GM21390 (cell line): ENCODE measurements at regions not wholly inside any gene's neighbourhood (a gene's known extent, or its start where the extent isn't known, plus 50 kb on each side); places are given as distances from the start of the nearest gene placed in this dataset.

Experiments used
- ATAC-seq: cut with Tn5 transposase; IDR thresholded peaks from one replicate; pipeline ENCODE4 v1.9.1; 2021; ENCODE audit not compliant: unreplicated experiment

DNA sequence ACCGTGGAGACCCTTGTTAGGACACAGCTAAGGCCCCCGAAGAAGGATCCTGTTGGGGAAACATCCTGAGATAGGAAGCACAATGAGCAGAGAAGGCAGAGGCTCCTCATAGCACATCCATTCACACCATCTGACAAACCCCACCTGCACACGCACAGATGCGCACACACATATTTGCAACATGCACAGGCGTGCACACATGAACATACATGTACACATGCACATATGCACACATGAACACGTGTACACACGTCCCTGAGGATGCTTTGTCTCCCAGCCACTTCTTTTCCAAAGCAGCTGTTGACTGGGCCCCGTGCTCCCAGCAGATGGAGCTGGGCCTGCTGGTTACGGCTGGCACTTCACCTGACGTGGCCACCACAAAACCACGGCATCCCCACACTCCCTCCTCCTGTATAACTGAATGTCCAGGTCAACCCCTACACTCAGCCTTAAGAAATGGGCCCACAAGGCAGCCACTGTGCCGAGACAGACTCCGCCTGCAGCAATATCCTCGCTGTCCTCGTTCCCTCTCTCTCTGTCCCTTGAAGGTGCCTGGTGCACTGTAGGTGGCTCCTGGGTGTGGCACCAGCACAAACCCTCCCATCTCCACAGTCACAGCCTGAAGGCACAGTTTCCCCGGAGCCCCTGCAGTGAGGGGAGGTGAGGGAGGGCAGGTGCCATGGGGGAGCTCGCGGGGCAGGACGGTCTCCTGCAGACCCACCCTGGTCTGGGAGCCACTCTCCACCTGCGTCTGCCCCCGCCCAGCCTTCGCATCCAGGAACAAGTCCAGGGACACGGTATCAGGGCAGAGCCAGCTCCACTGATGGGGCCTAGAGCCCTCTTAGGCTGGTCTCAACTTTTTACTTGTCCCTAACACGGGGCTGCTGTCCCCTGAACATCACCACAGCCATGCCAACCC is 183.0 kb downstream of the RBFOX3 start:
- no peak for ATAC-seq

DNA sequence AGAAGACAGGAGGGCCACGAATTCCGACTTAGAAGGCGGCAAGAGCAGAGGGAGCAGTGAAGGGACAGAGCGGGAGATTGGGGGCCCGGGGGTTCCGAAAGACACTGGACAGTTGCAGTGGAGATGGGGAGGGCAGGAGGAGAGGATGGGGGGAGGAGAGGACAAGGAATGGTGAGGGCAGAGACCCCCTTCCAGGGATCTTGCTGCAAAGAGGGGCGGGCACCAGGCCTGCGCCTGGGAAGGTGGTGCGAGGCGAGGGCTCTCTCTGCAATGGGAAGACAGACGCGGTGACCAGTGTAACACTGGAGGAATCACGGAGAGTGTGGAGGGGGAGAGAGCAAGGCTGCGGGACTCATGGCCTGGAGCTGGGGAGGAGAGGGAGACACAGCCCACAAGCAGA is 185.2 kb downstream of the RBFOX3 start:
- no peak for ATAC-seq

DNA sequence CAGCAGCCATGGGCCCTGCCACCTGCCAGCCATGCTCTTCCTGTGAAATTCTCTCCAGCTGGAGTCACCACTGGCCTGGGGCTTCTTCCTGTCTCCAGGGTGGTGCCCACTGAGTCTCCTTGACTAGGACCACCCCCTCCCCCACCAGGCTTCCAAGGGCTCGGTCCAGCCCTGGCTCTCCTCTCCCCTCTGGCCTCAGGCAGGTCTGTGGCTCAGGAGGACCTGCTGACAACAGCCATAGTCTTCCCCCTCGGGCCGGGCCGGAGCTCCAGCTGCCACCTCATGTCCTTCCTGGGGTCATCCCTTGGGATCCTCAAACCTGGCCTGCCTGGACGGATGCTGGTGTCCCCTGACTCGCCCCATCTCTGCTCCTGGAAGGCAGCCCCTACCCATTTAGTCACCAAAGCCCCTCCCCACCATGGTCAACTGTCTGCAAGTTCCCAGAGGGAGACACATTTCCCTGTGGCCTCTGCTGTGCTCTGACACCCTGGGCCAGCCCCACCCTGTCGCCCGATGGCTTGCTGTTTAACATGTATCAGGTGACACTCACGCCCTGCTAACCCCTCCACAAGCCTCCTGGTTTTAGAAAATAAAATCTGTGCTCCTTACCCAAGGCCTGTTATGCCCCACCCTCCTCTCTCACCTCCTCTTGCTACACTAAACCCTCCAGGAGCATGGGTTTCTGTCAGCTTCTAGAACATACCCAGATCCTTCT is 186.2 kb downstream of the RBFOX3 start:
- no peak for ATAC-seq

DNA sequence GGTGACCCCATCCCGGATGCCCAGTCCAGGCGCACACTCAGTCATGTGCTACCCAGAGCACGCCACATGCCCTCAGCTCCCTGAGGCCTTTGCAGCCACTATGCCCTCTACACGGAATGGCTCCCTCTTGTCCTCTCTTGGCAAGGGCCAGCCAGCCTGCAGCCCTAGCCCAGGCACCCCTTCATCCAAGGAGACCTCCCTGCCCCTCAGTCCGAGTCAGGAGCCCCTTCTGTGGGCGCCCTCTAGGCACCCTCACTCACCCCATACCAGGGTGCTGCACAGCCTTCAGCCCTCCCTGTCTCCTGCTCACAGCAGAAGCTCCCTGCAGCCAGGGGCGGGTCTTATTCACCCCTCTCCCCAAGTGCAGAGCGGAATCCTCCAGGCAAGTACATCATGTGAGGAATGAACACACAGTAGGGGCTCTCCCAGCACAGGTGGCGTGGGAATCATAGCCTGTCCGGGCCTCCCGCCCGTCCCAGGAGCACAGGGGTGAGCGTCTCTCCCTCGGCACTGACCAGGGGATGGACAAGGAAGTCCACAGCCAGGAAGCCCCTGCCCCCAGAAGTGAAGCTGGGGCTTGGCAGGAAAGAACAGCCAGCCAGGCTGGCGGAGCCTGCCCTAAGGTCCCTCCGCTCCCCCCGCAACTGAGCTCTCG is 186.9 kb downstream of the RBFOX3 start:
- ATAC-seq: no peak

DNA sequence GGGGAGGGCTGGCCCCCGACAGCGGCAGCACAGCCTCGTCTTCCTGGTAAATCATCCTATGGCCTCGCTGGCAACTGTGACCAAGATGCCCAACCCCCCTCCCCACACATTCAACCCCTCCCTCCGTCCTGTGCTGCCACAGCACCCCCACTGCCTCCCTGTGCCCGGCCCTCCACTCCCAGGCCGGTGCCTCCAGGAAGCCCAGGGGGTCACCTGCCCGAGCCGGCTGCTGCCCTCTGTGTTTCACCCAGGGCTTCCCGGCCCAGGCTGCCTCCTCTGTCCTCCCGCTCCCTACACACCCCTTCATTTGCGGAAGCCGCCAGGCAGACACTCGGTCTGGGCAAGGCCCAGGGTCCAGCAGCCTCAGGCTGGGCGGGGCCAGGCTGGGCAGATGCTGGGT is 188.6 kb downstream of the RBFOX3 start:
- no peak for ATAC-seq

DNA sequence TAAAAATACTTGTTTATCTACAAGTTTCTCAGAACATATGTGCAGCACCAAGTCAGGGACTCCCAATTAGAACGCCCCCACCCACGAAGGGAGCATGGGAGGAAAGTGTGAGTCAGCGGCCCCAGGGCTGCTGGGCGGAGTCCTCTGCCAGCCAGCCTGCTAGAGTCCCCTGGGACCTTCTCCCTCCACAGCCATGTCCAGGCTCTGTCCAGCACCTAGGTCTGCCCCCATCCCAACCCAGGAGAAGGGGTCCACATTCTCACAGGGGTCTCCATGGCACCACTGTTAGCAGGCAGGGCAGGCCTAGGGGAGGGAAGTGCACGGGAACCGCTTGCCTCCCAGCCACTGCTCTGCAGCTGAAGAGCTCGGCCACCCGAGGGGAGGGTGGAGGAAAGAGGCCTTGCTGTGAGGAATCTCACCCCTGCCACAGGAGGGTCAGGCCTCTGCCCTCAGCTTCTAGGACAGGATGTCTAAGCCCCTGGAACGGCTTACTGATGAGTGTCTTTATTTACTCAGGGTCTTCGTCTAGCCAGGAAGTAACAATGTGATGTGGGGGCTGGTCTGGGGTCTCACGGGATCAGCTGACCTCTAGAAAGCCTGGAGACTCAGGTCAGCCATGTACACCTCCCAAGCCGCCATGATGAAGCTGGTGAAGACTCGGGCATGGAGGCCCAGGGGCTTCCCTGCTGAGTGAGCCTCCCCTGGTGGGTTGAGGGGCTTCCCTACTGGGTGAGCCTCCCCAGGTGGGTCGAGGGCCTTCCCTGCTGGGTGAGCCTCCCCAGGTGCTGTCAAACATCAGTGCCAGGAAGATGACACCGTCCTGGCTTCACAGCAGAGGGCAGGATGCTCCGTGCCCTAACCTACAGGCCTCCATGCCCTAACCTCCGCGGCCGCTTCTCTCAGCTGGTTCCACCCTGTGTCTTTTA is 190.3 kb downstream of the RBFOX3 start:
- no peak for ATAC-seq

DNA sequence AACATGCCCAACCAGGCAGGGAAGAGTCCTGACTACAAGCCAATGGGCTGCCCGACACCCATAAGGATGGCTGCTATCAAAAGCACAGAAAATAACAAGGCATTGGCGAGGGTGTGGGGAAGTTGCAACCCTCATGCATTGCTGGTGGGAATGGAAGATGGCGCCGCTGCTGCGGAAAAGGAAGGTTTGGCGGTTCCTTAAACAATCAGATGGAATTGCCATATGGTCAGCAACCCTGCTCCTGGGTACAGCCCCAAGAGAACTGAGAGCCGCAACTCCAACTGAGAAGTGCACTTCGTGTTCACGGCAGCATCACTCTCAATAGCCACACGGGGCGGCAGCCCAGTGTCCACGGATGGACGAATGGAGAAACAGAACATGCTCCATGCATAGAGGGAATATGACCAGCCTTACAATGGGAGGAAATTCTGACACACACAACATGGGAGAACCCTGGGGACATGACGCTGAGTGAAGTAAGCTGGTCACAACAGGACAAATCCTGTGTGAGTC is 193.3 kb downstream of the RBFOX3 start:
- no peak for ATAC-seq

DNA sequence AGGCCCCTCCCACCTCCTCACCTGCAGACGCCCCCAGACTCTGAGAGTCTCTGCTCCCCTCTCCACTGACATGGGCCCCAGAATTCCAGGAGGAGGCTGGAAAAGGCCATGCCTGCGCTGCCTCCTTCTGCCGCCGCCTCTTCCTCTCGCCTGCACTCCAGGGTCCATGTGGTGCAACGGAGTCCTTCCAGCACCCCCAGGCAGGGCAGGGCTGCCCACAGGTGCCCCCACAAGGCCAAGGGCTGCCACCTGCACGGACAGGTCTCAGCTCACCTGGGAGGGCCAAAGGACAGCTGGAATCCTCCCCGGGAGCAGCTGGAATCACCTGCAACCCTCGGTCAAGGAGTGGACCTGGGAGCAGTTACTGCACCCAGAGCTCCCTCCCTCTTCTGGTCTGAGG is 194.9 kb downstream of the RBFOX3 start:
- no peak for ATAC-seq

DNA sequence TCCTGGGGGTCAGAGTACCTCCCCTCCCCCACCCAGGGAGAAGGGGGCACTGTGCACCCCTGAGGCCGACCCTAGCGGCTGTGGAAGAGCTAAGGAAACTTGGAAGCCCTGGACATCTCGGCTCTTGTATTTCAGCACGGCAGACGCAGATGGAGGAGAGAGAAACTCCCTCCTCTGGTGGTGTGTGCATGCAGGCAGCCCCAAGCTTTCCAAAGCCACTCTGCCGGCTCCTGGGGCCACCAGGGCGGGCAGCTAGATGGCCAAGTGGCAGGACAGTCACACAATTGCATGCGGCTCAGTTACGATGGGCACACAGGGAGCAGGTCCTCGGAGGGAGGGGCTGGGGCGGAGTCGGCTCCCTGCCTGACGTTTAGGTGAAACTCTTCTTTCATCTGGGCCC is 195.5 kb downstream of the RBFOX3 start:
- no peak for ATAC-seq

DNA sequence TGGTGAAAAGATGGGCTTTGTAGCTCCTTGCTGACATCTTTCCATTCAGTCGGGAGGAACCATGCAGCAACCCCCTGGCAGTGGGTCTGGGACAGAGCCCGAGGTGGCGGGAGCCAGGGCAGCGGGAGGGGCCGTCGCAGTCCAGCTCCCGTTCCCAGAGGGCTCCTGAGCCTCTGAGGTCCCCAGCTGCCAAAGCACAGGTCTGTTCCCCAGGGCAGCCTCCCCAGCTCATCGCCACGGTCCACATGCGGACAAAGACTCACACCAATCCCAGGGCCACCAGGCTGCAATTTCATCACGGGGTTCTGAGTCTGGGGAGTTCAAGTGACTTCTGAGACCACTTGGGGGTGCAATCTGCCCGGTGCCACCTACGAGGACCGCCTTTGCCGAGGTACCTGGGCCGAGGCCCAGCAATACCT is 196.0 kb downstream of the RBFOX3 start:
- ATAC-seq: no peak

DNA sequence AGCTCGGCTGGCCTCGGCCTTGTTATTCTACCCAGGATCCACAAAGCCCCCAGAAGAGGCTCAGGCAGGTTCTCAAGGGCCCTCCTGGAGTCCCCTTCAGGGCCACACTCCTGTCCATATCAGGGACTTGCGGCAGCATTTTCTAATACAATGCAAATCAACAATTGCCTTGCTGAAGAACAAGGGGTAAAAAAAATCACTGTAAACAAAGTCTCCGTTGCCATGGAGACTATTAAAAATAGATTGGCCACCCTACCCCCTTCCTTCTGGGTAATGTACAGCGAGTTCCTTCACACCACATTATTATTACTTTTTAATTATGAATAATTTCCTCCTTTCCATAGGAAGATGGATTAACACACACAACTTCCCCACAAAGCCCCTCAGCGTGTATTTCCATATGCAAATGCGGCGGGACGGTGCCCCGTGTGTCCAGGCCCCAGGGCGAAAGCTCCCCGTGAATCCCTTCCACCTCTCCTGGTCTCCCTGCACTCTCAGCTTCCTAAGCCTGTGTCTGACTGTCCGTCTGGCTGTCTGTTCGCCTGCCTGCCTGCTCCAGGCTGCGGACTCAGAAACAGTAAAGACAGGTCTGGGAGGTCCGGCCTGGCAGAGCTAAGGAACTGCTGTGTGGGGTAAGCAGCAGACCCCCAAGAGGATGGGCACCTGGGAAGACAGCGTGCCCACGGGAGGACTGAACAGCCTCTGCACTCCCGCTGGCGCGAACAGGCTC is 196.6 kb downstream of the RBFOX3 start:
- ATAC-seq: no peak

DNA sequence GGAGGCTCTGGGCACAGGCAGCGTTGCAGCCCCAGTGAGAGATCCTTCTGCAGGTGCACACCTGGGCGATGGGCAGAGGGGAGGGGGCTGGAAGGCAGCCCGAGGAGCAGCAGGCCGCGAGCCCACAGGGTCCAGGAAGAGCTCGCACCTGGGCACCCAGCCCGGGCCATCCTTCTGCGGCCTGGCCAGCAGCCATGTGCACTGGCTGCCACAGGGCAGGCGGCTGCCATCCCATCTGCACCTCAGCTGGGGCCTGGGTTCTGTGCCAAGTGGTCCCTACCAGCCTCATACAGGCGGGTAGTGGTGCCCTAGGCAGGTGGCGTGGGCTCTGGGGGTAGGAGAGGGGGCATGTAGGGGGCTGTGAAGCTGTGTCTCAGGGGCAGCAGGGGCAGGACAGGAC is 197.2 kb downstream of the RBFOX3 start:
- no peak for ATAC-seq

DNA sequence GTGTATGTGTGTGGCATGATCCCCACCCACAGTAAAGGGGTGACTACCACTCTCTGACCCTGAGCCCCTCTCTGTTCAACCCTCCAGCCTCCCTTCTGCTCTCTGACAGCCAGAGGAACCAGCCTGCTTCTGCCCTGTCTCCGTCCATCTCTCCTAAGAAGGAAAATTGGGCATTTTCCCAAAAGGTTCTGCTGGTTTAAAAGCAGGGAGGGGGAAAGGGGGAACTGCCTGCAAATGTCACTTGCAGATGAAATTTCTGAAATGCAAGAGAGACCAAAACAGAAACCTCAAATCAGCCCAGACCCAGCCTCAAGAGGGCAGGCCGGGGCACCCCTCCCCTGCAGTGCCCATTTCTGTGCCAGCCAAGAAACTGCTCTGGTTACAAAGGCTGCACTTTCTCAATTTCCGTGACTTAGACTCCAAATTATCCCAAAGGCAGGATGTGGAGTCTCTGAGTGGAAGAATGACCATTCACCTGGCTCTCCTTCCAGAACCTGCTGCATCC is 197.9 kb downstream of the RBFOX3 start:
- no peak for ATAC-seq

DNA sequence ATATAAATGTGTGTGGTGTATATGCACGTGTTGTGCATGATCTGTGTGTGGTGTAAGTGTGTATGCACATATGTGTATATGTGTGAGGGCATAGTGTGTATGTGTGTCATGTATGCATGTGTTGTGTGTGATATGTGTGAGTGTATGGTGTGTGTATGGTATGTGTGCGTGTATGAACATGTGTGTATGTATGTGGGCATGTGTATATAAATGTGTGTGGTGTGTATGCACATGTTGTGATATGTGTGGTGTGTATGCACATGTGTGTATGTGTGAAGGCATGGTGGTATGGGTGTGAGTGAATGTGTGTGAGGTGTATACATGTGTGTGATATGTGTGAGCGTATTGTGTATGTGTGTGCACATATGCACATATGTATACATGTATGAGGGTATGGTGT is 198.7 kb downstream of the RBFOX3 start:
- no peak for ATAC-seq

DNA sequence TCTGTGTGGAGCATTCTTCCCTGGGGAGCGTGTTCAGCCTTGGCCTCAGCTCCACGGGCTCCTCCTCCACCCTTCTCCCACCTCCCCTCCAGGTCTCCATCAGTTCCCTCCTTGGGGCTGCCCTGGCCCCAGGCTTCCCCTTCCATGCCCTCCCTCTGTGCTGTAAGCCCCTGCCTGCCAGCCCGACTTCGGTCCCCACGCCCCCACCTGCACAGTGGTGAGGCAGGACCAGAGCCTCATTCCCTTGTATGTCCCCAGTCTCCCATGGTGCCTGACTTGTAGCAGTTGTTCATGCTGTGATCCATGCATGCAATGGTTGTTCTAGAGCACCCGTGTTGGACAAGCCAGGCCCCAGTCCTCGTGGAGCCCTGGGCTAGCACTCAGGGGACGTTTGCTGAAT is 199.4 kb downstream of the RBFOX3 start:
- no peak for ATAC-seq

DNA sequence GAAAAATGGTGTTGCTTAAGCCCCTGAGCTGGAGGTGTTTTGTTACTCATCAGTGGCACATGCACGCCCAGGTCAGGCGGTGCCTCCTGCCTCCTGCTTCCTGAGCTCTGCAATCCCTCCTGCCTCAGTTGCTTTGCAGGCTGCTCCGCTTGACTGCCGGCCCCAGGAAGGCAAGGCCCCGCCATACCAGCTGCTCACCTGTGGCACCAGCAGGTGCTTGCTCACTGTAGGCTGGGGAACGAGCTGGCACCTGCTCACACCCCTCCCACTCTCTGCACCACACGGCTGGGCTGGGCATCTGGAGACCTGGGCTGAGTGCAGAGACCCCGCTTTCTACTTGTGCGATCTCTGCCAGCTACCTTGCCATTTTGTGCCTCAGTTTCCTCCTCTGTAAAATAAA is 200.2 kb downstream of the RBFOX3 start:
- ATAC-seq: no peak

DNA sequence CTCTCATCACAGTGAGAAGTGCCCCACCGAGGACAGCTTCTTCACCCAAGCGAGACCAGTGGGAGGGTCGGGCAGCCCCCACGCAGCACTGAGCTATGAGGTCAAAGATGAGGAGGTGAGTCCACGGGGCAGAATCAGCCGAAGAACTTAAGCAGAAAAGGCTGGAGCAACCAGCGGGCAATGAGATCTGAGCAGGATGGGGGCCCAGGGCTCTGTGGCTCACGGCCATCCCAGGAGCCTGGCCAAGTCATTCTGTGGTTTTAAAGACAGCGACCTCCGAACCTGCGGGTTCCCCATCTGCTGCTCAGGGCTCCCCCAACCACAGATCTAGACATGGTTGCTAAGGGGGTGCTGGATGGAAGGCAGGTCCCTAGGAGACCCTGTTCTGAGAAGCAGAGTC is 202.6 kb downstream of the RBFOX3 start:
- ATAC-seq: no peak

DNA sequence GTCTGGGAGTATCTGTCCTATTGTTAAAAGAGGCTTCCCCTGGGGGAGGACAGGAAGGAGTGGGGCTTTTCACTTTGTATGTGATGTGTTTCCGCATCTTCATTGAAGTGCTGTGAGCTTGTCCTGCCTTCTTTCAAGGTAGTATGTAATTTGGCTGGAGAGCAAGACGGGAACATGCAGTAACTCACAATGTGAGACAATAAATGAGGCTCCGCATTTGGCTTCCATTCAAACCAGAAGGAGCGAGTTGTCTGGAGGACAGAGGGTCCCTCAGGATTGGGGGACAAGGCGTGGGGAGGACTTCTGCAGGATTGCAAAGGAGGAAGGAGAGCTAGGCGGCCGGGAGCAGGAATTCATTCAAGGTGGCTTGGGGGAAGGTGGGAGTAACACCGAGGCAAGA is 203.5 kb downstream of the RBFOX3 start:
- ATAC-seq: no peak

DNA sequence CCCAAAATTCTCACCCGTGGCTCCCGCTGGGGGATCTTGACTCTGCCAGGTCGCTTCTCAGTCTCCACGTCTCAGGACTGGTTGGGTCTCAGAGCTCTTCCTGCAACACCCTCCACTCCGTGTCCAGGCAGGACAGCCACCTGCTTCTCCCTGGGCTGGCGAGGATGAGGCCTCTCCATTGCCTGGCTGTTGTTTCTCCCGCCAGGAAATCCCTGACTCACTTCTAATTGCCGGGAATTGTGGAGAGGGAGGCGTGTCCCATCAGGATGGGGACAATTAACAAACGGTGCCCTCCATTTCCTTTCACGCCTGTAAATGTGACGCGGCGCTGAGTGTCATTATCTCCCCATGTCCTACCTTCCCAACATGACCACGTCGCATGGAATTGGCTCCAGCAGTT is 204.5 kb downstream of the RBFOX3 start:
- no peak for ATAC-seq

DNA sequence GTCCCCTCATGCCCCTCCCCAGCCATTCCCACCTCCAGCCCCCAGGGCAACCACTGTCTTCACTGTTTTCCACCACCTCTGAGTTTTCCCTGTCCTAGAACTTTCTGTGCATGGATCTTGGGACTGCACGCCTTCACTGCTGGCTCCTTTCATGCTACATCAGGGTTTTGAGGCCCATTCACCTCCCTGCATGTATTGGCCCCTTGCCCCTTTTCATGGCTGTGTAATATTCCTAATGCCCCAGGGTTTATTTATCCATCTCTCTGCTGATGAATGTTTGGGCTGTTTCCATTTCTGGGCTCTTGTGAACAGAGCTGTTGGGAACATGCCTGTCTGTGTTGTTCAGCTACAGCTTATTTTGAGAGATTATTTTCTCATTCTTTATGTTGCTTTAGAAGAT is 205.0 kb downstream of the RBFOX3 start:
- no peak for ATAC-seq
